Stimulated activated CD4-positive, alpha-beta T cell treated with anti-CD3 and anti-CD28 coated beads, Interleukin-2, amount 100 ng/mL, for 24 hours (primary cell): ENCODE measurements at regions not wholly inside any gene's neighbourhood (a gene's known extent, or its start where the extent isn't known, plus 50 kb on each side); places are given as distances from the start of the nearest gene placed in this dataset.
"Not testable (repeated sequence)": the region's sequence is repeated elsewhere in the genome, so short reads cannot be mapped to it uniquely, and the experiment has no call there.

Experiments used
- DNase-seq, 2 donors: peaks; one replicate each; pipeline ENCODE4 v3.0.0-alpha.2; 2020

DNA sequence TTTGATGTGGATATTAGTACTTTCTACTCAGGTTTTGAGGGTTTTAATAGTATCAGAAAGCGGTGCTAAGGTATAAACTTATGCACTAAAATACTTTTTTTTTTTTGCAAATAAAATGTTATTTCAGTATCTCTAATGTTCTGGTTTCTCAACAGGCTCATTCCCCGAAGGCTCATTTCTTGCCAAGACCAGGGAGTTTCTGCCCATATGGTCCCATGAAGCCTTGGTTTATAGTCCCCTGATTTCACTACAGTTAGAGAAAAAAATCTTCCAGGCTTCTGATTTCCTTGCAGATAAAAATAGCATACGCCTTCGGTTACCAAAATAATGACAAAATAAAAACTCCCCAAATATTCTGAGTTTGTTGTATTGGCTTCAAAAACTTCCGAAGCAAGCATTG, 814.2 kb upstream of the PABPC4L start:
- no peak for DNase-seq

GRCh38 chr4:135007400-135007799, 805.8 kb upstream of the PABPC4L start:
- no peak for DNase-seq

DNA sequence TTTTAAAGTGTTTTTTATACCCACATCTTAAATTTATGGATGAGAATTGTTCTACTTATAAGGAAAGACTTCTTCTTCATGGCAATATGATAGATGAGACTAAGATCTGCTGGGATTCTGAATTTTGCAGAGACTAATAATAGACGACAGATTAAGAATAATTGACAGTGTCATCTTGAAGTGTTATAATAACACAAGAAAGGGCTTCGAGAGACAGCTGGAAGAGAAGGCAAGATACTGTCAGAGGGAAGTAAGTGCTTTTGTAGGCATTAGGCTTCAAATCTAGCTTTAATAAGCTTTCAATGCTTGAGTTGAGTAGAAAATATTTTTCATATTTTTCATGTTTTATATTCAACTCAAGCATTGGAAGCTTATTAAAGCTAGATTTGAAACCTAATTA, 797.6 kb upstream of the PABPC4L start:
- no peak for DNase-seq

- no peak for DNase-seq
These were observed 760.4 kb upstream of the PABPC4L start for GRCh38 chr4:134961963-134962362.

DNA sequence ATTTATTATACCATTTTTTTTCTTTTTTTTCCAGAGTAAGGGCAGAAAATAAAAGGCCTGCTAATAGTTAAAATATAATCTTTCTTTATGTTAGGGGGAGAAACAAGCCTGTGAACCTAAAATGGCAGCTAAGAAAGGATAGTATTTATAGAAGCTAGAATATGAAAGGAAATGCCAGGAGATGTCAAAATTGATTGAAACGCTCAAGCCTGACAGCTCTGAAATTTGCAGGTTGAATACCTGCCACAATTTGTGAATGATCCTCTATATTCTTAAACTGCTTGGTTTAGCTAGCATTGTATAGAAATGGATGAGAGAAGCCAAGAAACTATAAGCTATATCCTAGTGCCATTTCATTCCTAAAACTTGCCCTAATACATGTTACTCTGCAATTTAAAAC, 757.3 kb upstream of the PABPC4L start:
- DNase-seq: no peak

DNA sequence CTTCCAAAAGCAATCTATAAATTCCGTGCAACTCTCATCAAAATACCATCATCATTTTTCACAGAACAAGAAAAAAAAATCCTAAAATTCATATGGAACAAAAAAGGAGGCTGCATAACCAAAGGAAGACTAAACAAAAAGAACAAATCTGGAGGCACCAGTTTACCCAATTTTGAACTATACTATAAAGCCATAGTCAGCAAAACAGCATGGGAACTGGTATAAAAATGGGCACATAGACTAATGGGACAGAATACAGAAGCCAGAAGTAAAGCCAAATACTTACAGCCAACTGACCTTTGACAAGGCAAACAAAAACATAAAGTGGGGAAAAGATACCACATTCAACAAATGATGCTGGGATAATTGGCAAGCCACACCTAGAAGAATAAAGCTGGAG, 753.5 kb upstream of the PABPC4L start:
- DNase-seq: no peak

- DNase-seq: no peak
These were observed 751.2 kb upstream of the PABPC4L start for GRCh38 chr4:134952775-134953174.

DNA sequence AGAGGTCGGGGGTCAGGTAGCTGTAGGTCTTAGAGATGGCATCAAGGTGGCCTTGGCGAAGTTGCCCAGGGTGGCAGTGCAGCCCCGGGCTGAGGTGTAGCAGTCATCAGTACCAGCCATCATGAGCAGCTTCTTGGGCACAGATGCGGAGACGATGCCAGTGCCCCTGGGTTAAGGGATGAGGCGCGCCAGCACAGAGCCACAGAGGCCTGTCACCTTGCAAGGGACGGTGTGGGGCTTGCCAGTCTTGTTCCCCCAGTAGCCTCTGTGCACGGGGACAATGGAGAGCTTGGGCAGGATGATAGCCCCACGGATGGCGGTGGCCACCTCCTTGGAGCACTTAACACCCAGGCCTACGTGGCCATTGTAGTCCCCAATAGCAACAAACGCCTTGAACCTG, 750.7 kb upstream of the PABPC4L start:
- no peak for DNase-seq

DNA sequence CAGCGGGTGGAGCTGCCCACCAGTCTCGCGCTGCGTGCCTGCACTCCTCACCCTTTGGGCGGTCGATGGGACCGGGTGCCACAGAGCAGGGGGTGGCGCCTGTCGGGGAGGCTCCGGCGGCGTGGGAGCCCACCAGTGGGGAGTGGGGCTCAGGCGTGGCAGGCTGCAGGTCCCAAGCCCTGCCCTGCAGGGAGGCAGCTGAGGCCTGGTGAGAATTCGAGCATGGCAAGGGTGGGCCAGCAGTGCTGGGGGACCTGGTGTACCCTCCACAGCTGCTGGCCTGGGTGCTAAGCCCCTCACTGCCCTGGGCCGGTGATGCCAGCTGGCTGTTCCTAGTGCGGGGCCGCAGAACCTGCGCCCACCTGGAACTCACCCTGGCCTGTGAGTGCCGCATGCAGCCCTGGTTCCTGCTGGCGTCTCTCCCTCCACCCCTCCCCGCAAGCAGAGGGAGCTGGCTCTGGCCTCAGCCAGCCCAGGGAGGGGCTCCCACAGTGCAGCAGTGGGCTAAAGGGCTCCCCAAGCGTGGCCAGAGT, 746.6 kb upstream of the PABPC4L start:
- no peak for DNase-seq

DNA sequence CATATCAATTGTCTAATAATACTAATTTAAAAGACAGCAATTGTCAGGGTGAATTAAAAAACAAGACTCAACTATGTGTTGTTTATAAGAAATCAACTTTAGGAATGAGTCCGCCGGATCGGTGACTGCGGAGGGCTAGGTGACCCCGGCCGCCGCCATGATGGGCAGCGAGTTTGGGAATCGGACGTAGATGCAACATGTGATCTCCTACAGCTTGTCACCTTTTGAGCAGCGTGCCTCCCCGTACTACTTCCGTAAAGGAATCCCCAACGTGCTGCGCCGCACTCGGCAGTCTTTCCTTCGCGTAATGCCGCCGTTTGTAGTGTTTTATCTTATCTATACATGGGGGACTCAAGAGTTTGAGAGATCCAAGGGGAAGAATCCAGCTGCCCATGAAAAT, 742.5 kb upstream of the PABPC4L start:
- DNase-seq: no peak

DNA sequence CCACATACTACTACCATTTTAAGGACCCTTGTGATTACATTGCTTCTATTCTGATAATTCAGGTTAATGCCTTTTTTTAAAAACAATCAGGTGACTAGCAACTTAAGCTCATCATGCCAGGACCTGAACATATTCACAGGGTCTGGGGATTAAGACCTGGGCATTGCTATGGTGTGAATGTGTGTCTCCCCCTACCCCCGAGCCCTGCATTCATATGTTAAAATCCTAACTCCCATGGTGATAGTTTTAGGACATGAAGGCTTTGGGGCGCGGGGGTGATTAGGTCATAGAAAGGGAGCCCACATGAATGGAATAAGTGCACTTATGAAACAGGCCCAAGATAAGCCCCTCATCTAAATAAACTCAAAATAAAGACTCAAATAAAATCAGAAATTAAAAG, 734.4 kb upstream of the PABPC4L start:
- DNase-seq: no peak

DNA sequence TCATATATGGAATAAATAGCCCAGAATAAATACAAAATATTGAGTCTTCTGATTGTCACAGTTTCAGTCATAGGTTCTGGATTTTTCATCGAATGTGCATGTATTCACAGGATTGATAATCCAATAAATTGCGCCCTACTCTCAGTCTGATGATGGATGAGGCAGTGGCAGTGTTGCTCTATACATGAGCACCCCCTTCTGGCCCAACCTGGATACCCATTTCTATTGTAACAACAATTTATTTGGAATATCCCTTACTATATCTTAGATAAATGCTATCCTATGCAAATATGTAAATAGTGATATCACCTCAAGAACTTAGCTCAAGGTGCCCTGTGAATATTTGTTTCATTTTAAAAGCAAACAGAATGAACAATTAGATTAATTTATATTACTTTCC, 733.7 kb upstream of the PABPC4L start:
- DNase-seq: no peak

DNA sequence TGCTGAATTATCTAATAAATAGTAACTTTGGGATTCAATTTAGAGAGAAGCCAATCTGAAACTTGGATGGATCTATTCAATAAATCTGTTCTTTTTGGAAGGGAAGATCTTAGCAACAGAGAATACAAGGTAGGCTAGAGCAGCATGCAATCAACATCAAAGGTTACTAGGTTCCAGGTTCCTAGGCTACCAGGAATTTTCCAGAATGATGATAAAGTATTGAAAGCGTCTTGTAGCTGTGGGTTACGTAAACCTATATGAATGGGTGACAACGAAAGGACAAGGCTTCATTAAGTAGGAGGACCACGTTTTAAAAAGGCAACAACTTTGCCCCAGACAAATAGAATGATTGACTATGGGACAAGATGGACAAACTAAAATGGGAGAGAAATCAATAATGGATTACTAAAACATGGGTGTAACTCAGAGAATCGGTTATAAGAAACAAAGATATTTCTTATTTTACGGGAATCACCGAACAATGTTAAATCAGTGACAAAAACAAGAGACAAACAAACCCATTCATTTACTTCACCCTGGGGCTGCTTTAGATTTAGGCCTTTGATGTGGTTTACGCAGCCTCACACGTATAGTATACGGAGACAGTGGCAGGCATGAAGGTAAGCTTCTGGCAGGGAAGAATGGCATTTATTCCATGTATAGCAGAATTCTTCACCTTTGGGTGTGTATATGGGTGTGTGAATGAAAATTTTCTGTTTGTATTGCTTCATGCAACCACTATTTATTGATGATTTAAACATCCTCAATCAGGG, 732.6 kb upstream of the PABPC4L start:
- DNase-seq: no peak

DNA sequence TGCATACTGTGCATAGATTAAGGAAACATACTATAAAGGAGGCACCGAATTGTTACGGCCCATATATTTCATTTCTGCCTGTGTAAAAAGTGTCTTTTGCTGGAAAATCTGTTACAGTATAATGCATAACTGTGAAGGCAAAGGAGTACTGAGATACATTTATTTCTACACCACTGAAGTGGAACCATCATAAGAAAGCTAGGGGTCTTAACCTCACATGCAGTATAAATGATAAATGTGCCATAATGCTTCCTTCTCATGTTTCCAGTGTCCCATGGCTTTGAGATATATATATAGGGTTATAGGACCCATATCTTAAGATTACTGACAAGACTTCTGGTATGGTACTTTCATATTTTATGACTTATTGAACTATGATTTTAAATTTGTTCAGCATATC, 713.8 kb upstream of the PABPC4L start:
- DNase-seq: no peak

DNA sequence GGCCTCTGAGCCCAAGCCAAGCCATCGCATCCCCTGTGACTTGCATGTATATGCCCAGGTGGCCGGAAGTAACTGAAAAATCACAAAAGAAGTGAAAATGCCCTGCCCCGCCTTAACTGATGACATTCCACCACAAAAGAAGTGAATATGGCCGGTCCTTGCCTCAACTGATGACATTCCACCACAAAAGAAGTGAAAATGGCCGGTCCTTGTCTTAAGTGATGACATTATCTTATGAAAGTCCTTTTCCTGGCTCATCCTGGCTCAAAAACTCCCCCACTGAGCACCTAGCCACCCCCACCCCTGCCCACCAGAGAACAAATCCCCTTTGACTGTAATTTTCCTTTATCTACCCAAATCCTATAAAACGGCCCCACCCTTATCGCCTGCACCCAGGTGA, 712.7 kb upstream of the PABPC4L start:
- not testable (repeated sequence) for DNase-seq

DNA sequence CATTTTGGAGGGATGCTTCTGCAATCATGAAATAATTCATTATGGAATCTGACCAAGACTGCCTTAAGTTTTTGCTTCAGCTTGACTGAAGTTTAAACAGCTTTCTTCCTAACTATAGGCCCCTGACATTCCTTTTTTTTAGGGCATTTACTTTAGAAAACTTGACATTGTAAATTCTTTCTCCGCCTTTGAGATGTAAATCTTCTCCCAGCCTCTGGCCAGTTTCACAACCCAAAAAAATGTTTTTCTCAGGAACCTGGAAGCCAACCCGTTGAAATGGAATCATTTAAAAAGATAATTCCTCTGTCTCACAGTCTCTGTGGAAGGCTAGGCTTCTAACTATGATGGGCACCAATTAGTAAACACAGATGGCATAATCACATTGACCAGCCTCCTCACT, 710.4 kb upstream of the PABPC4L start:
- DNase-seq: no peak

GRCh38 chr4:134906404-134907023, 704.9 kb upstream of the PABPC4L start:
- DNase-seq: no peak

GRCh38 chr4:134905061-134905460, 703.5 kb upstream of the PABPC4L start:
- no peak for DNase-seq

DNA sequence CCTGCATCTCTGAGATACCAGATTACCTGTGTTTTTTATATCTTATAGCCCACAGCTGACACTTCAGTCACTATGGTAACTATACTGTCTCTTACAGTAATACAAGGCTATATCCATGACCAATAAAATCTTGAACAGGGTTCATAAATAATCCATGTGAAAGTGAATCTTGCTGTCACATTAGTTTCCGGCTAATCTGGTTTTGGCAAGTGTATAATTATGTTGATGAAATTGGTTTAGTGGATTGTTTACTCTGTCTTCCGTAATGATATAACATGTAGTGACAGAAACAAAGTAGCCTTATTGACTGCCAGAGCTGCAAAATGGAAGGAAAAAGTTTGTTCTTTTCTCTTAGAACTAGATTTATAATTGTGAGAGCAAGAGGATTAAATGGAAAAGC, 686.6 kb upstream of the PABPC4L start:
- no peak for DNase-seq

- DNase-seq: no peak
These were observed 683.8 kb upstream of the PABPC4L start for GRCh38 chr4:134885436-134885835.

DNA sequence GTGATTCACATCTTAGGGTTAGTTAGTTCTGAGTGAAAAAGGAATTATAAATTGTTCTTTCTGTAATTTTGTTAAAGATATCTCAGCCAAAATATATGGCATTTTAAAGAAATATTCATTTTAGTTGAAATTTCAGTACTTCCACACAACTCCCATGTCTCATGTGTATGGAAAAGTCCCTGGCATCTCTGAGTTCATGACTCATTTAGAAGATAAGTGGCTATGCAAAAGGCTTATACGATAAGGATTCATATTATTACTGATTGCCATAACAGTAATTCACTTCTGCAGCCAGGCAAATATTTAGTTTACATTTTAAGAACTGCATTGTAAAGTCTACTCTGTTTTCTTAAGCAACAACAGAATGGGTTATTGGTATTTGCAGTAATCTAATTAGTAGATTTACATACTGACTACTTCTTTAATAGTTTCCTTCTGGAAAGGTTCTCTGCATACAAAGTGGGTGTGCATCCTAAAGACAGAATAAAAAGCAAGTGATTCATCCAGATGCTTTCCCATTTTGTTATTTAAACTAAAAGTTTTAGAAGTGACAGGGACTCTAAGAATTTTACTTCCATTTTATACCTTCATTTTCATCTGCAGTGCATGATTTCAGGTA, 682.4 kb upstream of the PABPC4L start:
- no peak for DNase-seq

DNA sequence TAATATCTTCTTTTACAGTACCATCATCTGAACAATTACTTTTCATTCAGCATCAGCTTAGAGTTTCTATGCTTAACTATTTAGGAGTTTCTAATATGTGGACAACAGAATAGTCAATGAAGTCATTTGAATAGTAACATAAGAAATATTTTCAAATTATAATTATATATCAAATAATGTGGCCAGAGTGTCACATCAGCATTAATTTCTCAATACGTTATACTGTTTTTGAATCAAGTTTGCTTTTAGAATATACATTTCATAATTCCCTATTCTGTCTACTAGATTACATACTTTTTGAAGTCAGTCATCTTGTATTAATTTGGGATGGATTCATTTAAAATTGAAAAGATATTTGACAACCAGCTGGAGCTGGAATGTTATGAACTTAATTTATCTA, 677.4 kb upstream of the PABPC4L start:
- no peak for DNase-seq

DNA sequence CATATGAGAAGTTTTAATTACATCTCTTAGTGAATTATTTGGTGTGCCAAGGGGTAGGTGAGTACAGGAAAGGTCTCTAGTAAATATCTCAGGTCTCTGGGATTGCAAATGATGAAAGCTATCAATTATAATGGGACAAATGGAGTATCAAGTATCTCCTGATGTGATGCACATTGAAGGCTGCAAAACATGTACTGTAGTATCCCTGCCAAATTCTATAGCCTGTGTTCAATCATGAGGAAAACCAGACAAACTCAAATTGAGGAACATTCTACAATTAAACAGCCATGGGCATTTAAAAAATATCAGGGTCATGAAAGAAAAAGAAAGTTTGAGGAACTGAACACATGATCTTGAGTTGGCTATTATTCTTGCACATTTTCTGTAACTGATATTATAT, 665.4 kb upstream of the PABPC4L start:
- DNase-seq: no peak

DNA sequence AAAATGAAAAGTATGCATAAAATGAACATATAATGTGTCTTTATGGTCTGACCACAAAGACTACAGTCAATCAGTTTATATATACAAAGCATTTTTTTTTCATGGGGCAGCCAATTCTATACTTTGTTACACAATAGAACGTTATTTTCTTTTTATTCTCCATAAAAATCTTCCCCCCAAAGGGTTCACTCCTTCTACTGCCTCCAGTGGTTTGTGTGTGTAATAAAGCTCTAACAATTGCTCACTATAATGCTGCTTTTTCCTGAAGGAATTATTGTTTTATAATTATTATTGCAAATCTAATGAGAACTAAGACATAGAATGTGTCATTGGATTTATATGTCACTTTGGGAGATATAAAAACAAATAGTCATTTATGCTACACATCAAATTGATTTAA, 664.1 kb upstream of the PABPC4L start:
- no peak for DNase-seq
